ENCODE measurements at regions not wholly inside any gene's neighbourhood (a gene's known extent, or its start where the extent isn't known, plus 50 kb on each side); places are given as distances from the start of the nearest gene placed in this dataset.
"Not testable (repeated sequence)": the region's sequence is repeated elsewhere in the genome, so short reads cannot be mapped to it uniquely, and the experiment has no call there.

- no peak for DNase-seq (ENCODE audit: low spot score)
Measured at GRCh38 chr1:240722788-240723187, 110.8 kb upstream of the GREM2 start.

GRCh38 chr1:240720976-240721375, 109.0 kb upstream of the GREM2 start:
- no peak for DNase-seq (ENCODE audit: low spot score)

GRCh38 chr1:240719953-240720700, 108.2 kb upstream of the GREM2 start:
- DNase-seq (ENCODE audit: low spot score) = no peak

- DNase-seq (ENCODE audit: low spot score) = not testable (repeated sequence)
Measured at GRCh38 chr1:240716538-240716937, 104.6 kb upstream of the GREM2 start.

GRCh38 chr1:240714568-240715292, 102.8 kb upstream of the GREM2 start:
- DNase-seq (ENCODE audit: low spot score) = no peak

GRCh38 chr1:240712014-240712731, 100.2 kb upstream of the GREM2 start:
- no peak for DNase-seq (ENCODE audit: low spot score)

- DNase-seq (ENCODE audit: low spot score) = no peak
Measured at GRCh38 chr1:240711020-240711419, 99.1 kb upstream of the GREM2 start.

- no peak for DNase-seq (ENCODE audit: low spot score)
Measured at GRCh38 chr1:240709676-240710075, 97.7 kb upstream of the GREM2 start.

GRCh38 chr1:240706150-240706935, 94.4 kb upstream of the GREM2 start:
- no peak for DNase-seq (ENCODE audit: low spot score)

GRCh38 chr1:240705579-240705978, 93.6 kb upstream of the GREM2 start:
- no peak for DNase-seq (ENCODE audit: low spot score)

- no peak for DNase-seq (ENCODE audit: low spot score)
Measured at GRCh38 chr1:240701412-240701811, 89.5 kb upstream of the GREM2 start.

GRCh38 chr1:240695416-240695815, 83.5 kb upstream of the GREM2 start:
- DNase-seq (ENCODE audit: low spot score) = no peak

- DNase-seq (ENCODE audit: low spot score) = no peak
Measured at GRCh38 chr1:240693844-240694243, 81.9 kb upstream of the GREM2 start.

- no peak for DNase-seq (ENCODE audit: low spot score)
Measured at GRCh38 chr1:240693036-240693435, 81.1 kb upstream of the GREM2 start.

GRCh38 chr1:240691909-240692705, 80.2 kb upstream of the GREM2 start:
- DNase-seq (ENCODE audit: low spot score) = peak; percentile 13

GRCh38 chr1:240691501-240691900, 79.5 kb upstream of the GREM2 start:
- no peak for DNase-seq (ENCODE audit: low spot score)

GRCh38 chr1:240687820-240688219, 75.9 kb upstream of the GREM2 start:
- no peak for DNase-seq (ENCODE audit: low spot score)

- no peak for DNase-seq (ENCODE audit: low spot score)
Measured at GRCh38 chr1:240683576-240683975, 71.6 kb upstream of the GREM2 start.

GRCh38 chr1:240682859-240683242, 70.9 kb upstream of the GREM2 start:
- DNase-seq (ENCODE audit: low spot score) = no peak

- no peak for DNase-seq (ENCODE audit: low spot score)
Measured at GRCh38 chr1:240682166-240682858, 70.4 kb upstream of the GREM2 start.
